GM19239 (cell line): ENCODE measurements at regions not wholly inside any gene's neighbourhood (a gene's known extent, or its start where the extent isn't known, plus 50 kb on each side); places are given as distances from the start of the nearest gene placed in this dataset.

ENCODE experiments used
- DNase-seq: peaks from one replicate; pipeline ENCODE4 v3.0.0; 2011; ENCODE audit warnings: low spot score; ENCODE audit not compliant: insufficient read length
- FAIRE-seq: peaks from 2 replicates; lab custom pipeline; 2011; peaks lifted over from hg19 to GRCh38; lab: Jason Lieb, UNC

- no peak for DNase-seq
- FAIRE-seq, result no peak
These were observed 80.5 kb upstream of the LNX1 start for GRCh38 chr4:53671757-53672156.

GRCh38 chr4:53659737-53660136 lies 68.5 kb upstream of the LNX1 start:
- FAIRE-seq (no peak), DNase-seq (no peak)

DNA sequence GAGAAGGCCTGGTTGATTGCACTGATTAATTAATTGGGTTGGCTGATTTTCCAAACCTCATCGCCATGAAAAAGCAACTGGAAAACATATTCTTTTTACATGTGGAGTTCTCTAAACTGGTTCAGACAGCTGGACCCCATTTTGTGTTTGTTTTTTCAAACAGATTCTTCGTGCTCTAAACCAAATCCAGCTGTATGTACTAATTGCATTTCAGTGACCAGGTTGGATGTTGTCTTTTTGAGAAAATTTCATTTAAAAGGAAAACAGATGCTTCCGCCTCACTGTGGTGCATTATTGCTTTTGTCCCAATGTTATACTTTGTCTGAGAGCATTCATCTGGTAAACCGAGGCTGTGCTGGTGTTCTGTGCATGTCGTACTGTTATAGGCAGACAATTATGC lies 67.8 kb upstream of the LNX1 start:
- no peak for FAIRE-seq
- no peak for DNase-seq

GRCh38 chr4:53658029-53658428 lies 66.7 kb upstream of the LNX1 start:
- FAIRE-seq (no peak), DNase-seq (no peak)

DNA sequence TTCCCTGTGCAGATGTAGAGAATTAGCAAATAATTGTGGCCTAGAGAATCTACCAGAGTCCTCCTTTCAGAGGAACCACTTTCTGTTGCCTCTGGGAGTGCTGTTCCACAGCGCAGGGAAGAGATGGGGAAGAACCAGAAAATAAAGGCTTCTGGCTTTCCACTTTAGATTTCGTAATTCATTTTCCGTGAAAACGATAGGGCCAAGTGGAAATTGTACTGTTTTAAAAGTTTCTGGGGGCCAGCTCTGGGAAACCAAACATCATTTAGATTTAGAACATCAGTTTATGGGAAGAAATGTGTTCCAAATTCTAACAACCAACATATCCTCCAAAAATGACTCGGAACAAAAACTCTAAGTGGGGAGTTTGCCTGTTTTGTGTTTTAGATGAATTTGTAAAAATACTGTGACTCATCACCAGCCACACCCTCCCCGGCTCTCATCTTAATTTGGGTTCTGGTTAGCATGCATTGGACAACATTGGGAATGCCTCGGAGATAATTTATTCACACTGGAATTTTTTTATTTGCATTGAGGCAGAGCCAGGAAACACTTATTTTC lies 65.2 kb upstream of the LNX1 start:
- DNase-seq (no peak), FAIRE-seq (no peak)

GRCh38 chr4:53654300-53654758 lies 63.0 kb upstream of the LNX1 start:
- DNase-seq (no peak), FAIRE-seq (no peak)

- peak; percentile 73 for FAIRE-seq
- DNase-seq, result peak; percentile 3
These were observed 62.3 kb upstream of the LNX1 start for GRCh38 chr4:53653484-53654053.

- FAIRE-seq, result no peak
- DNase-seq, result no peak
These were observed 60.0 kb upstream of the LNX1 start for GRCh38 chr4:53651156-53651735.

DNA sequence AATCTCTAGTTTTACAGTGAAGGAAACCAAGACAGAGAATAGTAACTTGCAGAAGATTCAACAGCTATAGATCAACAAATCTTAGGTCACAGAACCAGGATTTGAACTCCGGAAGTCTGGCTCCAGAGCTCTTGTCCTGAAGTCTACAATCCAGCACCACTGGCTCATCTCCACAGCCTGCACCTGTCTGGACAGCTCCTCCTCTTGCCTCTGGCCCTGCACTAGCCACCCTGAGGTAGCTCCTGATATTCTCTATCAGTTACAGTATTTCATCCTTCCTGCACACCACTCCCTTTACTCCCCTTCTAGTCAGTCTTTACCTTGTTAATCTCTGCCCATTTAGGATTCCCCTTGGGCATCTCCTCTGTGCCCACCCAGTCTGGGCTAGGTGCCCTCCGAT lies 58.1 kb upstream of the LNX1 start:
- FAIRE-seq (no peak), DNase-seq (no peak)

DNA sequence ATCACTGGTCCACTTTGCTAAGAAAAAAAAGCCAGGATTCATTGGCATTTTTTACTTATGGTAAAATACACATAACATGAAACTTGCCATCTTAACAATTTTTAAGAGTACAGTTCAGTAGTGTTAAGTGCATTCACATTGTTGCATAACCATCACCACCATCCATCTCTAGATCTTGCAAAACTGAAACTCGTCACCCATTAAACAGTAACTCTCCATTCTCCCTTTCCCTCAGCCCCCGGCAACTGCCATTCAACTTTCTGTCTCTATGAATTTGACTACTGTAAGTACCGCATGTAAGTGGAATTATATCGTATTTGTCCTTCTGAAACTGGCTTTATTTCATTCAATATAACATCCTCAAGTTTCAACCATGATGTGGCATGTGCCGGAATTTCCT lies 56.3 kb upstream of the LNX1 start:
- DNase-seq, result no peak
- peak; percentile 48 for FAIRE-seq

GRCh38 chr4:53646795-53647194 lies 55.5 kb upstream of the LNX1 start:
- FAIRE-seq (no peak), DNase-seq (no peak)

DNA sequence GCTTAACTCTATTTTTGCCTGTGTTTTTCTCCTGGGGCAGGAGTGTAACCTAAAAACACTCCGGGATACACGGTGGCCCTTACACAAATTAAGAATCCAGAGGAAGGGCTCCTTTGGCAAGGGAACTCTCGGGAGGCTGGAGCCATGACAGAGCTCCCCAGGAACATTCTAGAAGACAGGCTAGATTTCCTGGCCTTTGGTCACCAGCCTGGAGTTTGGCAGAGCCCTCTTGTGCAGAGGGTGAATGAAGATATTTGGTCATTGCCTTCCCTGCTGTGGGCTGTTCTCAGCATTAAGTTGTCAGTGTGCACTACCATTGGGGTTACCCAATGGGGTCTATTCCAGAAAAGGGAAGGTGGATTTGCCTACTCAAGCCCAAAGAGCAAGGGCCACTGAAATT lies 53.8 kb upstream of the LNX1 start:
- no peak for FAIRE-seq
- DNase-seq, result no peak

DNA sequence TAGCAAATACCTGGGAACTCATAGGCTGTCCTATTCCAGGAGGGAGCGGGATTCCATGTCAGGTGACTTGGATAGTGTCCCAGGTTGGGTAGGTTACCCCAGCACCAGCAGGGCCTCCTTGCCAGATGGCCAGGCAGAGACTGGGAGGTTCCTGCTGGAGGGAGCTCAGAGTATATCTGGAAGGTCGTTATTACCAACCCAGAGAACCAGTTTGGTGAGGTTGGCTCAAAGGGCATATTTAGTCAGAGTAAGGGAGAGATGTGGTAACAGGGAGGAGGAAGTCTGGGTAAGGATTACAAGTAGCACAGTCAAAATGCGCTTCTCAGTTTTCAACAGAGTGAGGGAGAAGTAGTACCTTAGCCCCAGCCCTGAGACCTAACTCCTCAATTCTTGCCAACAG lies 53.3 kb upstream of the LNX1 start:
- DNase-seq, result no peak
- FAIRE-seq, result no peak
